Iris pigment epithelial cell (primary cell): ENCODE measurements at regions not wholly inside any gene's neighbourhood (a gene's known extent, or its start where the extent isn't known, plus 50 kb on each side); places are given as distances from the start of the nearest gene placed in this dataset.

Experiments
- DNase-seq: peaks from one replicate; pipeline ENCODE4 v3.0.0-alpha.2; 2011; ENCODE audit warnings: low read depth

GRCh38 chr4:55175779-55176231, 50.4 kb upstream of the KDR start:
- DNase-seq: peak; percentile 62

GRCh38 chr4:55176497-55176896, 51.1 kb upstream of the KDR start:
- DNase-seq: no peak

- no peak for DNase-seq
Observed at GRCh38 chr4:55177461-55177860, 52.1 kb upstream of the KDR start.

GRCh38 chr4:55178226-55179005, 53.0 kb upstream of the KDR start:
- no peak for DNase-seq

- DNase-seq: peak; percentile 73
Observed at GRCh38 chr4:55181010-55182005, 55.9 kb upstream of the KDR start.

- DNase-seq: peak; percentile 97
Observed at GRCh38 chr4:55183926-55184599, 58.7 kb upstream of the KDR start.

GRCh38 chr4:55184600-55185523, 59.5 kb upstream of the KDR start:
- DNase-seq: peak; percentile 65

- DNase-seq: no peak
Observed at GRCh38 chr4:55186123-55186522, 60.7 kb upstream of the KDR start.

GRCh38 chr4:55186700-55187099, 61.3 kb upstream of the KDR start:
- DNase-seq: no peak

- peak; percentile 11 for DNase-seq
Observed at GRCh38 chr4:55214172-55214571, 88.8 kb upstream of the KDR start.

GRCh38 chr4:55215087-55215486, 89.7 kb upstream of the KDR start:
- no peak for DNase-seq

- DNase-seq: peak; percentile 33
Observed at GRCh38 chr4:55216863-55217635, 91.7 kb upstream of the KDR start.

GRCh38 chr4:55218041-55218440, 92.6 kb upstream of the KDR start:
- peak; percentile 3 for DNase-seq

GRCh38 chr4:55237839-55238238, 108.2 kb upstream of the SRD5A3 start:
- DNase-seq: no peak

GRCh38 chr4:55238407-55238806, 107.6 kb upstream of the SRD5A3 start:
- DNase-seq: no peak

- no peak for DNase-seq
Observed at GRCh38 chr4:55241461-55241860, 104.6 kb upstream of the SRD5A3 start.

GRCh38 chr4:55242506-55242905, 103.5 kb upstream of the SRD5A3 start:
- no peak for DNase-seq

GRCh38 chr4:55247521-55247920, 98.5 kb upstream of the SRD5A3 start:
- DNase-seq: no peak

- no peak for DNase-seq
Observed at GRCh38 chr4:55248756-55249155, 97.3 kb upstream of the SRD5A3 start.

- no peak for DNase-seq
Observed at GRCh38 chr4:55249476-55249875, 96.6 kb upstream of the SRD5A3 start.
